GM10266 (cell line): ENCODE measurements at regions not wholly inside any gene's neighbourhood (a gene's known extent, or its start where the extent isn't known, plus 50 kb on each side); places are given as distances from the start of the nearest gene placed in this dataset.

ENCODE experiments used
- DNase-seq: peaks from one replicate; pipeline ENCODE4 v3.0.0; 2012; ENCODE audit errors: extremely low spot score
- CTCF ChIP-seq: IDR thresholded peaks from 2 replicates; pipeline ENCODE4 v1.5.1; 2012; ENCODE audit warnings: mild to moderate bottlenecking, low read depth; ENCODE audit not compliant: control insufficient read depth, insufficient read depth; ENCODE audit errors: missing control alignments

- no peak for TF ChIP-seq CTCF
- no peak for DNase-seq
Observed at GRCh38 chr13:50452756-50453155, 390.7 kb downstream of the DLEU7 start.

DNA sequence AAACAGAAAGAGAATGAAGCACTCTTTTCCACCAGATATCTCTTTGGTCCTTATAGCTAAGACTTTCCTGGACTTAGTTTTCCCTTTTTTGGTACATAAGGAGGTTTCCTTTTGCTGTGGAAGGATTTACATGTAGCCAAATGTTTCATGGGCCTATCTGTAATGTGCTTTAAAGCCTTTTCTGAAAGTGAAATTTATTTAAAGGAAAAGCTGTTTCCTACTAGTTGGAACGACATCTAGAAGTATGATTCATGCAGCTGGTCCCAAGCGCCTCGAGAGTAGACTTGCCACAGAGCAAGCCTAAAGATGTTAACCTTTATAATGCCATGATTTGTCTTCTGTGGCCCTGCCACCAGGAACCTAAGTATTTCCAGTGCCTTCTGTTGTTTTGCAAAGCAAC lies 390.3 kb downstream of the DLEU7 start:
- TF ChIP-seq CTCF: no peak
- DNase-seq: no peak

- TF ChIP-seq CTCF: no peak
- no peak for DNase-seq
Observed at GRCh38 chr13:50456111-50456510, 387.4 kb downstream of the DLEU7 start.

GRCh38 chr13:50457415-50458393 lies 385.8 kb downstream of the DLEU7 start:
- TF ChIP-seq CTCF: no peak
- DNase-seq: no peak

DNA sequence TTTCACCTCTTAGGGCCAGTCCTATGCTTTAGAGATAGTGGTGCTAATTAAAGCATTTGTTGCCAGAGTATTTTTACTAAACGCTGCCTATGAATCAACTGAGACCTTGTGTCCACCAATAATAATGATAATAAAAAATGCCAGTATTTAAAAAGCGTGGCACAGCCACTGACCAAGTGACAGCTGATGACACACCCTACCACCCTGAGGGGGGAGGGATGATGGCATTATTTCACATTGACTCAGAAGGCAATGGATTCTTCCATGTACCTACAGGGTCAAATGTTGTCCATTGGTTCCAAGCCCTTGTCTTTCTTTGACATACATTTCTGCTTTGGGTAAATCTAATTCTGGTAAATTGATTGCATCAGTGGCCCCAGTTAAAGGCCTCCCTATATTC lies 384.4 kb downstream of the DLEU7 start:
- TF ChIP-seq CTCF: no peak
- no peak for DNase-seq

GRCh38 chr13:50459658-50460057 lies 383.8 kb downstream of the DLEU7 start:
- no peak for DNase-seq
- no peak for TF ChIP-seq CTCF

DNA sequence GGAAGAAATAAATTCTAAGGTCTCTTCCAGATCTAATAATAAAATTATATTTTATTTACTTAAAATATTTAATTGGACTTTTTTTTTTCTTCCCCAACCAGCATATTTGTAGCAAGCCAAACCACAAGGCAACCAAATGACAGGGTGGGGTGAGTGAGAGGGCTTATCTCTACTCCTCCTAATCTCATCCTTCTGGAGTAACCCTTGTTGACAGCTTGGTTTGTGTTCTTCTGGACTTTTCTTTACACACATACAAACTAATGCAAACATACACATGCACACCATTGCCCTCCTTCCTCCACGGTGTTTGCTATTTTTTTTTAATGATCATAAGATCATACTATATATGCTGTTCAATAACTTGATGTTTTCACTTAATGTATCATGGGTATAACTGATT lies 383.1 kb downstream of the DLEU7 start:
- no peak for TF ChIP-seq CTCF
- DNase-seq: no peak
